GM21786 (cell line): ENCODE measurements at regions not wholly inside any gene's neighbourhood (a gene's known extent, or its start where the extent isn't known, plus 50 kb on each side); places are given as distances from the start of the nearest gene placed in this dataset.
"Not testable (repeated sequence)": the region's sequence is repeated elsewhere in the genome, so short reads cannot be mapped to it uniquely, and the experiment has no call there.

Experiments used
- ATAC-seq: cut with Tn5 transposase; IDR thresholded peaks from one replicate; pipeline ENCODE4 v1.9.1; 2021; ENCODE audit not compliant: unreplicated experiment

DNA sequence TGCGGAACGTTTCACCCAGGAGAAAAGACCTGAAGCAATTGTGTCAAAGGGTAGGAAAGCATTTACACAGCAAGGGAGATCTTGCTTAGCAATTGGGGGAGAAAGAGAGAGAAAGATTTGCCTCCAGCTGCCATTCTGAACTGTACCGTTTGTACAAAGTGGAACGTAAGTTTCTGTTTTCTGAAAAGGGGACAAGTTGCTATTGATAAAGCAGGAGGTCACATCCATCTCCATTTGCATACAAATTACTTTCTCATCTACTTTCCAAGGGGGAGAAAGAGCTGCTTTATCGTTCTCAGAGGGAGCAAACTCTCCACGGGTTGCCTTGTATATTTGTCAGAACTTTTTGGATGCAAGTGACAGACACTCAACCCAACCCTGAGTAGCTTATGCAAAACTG, 92.0 kb upstream of the CARD11 start:
- ATAC-seq, result no peak

DNA sequence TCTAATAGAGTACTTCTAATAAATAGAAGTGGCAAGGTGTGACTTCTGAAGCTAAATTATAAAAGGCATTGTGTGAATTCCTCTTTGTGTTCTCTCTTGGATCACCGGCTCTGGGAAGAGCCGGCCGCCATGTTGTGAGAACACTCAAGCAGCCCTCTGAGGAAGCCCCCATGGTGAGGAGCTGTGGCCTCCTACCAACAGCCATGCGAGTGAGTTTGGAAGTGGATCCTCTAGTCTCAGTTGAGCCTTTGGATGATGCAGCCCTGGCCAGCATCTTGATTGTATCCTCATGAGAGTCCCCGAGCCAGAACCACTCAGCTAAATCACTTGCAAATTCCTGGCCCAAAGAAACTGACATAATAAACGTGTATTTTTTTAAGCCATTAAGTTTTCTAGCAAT, 94.5 kb upstream of the CARD11 start:
- no peak for ATAC-seq

DNA sequence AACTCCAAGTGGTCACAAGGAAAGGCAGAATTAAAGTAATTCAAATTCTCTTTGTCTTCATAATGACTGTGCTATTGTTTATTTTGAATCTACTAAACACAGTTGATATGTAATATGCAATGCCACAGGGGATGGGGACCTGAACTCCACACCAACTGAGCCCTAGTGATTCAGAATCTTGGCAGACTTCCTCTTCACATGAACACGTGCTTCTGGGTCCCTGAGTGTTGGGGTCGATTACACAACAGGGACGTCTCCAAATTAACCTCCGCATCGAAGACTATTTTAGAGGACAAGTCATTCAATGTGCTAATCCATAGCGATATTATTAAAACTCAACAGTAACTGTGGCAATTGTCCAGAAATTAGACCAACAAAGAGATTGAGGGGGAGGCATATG, 95.3 kb upstream of the CARD11 start:
- no peak for ATAC-seq

DNA sequence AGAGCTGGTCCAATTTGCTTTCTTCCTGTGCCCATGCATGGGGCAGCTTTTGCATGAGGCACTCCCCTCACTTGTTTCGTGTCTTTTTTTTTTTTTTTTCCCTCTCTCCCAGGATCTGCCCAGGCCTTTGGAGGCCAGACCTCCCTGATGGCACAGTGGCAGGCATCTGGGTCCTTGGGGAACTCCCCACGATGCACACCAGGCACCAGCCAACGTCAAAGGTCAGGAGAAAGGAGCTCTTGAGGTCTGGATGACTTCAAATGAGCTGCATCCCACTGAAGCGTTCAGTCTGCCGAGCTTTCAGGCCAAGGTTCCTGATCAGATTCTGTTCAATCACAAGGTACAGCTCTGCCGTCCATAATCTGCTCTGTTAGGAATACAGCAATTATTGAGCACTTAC, 97.2 kb upstream of the CARD11 start:
- no peak for ATAC-seq

DNA sequence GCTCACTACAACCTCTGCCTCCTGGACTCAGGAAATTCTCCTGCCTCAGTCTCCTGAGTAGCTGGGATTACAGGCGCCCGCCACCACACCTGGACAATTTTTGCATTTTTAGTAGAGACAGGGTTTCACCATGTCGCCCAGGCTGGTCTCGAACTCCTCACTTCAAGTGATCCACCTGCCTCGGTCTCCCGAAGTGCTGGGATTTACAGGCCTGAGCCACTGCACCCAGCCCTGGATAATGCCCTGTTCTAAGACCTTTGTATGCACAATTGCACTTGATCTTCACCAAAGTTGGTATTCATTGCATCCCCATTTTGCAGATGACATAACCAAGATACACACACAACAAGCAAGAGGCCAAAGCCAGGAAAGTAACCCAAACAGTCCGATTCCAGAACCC, 97.7 kb upstream of the CARD11 start:
- no peak for ATAC-seq

DNA sequence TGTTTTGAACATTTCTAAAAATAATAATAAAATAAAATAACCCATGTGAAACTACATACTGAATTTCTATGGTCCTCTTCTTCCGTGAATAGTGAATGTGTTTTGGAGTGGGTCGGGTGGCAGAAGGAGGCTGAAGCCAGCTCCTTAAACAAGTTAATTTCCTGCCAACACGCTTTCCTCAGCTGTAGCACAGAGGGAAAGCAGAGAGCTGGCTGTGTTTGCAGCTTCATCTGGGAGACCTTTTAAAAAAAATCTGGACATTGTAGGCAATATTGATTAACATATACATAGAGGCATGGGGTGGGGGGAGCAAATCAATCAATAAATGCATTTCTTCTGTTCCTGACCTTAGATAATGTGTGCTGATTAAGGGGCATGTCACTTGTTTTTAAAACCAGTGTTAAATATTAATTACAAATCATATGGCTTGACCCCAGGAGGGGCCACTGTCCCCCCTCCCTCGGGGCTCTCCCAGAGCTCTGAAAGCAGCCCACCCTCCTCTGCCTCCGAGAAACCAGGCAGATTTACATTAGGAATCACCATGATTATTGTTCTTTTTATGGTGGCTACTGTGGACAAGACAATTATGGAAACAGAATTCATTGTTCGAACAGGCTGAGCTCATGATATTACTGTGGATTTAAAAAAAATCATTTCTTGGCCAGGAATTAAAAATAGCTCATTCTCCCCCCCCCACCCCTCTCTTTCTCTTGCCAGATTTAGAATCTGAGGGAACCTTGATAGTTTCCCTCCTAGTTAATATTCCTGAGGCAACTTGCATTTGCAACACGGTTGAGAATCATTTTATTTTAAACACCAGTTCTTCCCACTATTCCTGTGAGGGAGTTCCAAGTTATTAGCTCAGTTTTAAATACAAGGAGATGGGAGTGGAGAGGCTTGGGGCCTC, 100.5 kb upstream of the CARD11 start:
- ATAC-seq, result no peak

DNA sequence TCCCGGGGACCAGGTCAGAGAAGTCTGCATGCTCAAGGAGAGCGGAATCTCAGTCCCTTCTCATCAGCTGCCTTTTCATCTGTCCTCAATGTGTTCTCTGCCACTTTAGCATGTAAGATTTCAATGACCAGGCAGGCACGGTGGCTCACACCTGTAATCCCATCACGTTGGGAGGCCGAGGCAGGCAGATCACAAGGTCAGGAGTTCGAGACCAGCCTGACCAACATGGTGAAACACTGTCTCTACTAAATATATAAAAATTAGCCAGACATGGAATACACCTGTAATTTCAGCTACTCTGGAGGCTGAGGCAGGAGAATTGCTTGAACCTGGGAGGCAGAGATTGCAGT, 101.1 kb upstream of the CARD11 start:
- ATAC-seq, result not testable (repeated sequence)

DNA sequence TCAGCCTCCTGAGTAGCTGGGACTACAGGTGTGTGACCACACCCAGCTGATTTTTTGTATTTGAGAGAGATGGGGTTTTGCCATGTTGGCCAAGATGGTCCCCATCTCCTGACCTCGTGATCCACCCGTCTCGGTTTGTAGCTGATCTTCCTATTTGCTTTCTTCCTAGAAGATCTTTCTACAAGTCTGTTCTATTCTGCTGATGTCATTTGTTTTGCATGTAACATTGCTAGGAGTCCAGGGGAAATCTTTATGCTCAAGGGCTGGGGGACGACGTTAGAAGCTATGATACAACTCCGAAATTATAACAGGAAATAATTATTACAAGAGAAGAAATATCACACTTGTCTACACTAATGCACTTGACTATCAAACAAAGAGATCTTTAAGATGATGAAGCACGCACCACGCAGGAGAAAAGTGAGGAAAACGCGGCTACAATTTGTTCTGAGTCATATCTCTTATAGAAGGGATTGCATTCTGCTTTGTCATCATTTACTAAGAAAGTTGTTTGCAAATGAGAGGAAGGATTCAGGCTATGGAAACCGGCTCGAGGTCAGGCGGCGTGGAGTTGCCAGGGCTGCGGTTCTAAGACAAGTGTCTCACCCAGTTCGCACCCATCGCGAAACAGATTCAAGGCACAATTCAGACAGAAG, 103.0 kb upstream of the CARD11 start:
- no peak for ATAC-seq

DNA sequence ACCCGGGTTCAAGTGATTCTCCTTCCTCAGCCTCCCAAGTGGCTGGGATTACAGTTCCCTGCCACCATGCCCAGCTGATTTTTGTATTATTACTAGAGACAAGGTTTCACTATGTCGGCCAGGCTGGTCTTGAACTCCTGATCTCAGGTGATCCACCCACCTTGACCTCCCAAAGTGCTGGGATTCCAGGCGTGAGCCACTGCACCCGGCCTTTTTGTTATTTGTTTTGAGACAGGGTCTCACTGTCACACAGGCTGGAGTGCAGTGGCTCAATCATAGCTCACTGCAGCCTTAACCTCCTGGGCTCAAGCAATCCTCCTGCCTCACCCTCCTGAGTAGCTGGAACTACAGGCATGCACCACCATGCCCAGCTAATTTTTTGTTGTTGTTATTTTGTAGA, 104.8 kb upstream of the CARD11 start:
- ATAC-seq, result not testable (repeated sequence)

DNA sequence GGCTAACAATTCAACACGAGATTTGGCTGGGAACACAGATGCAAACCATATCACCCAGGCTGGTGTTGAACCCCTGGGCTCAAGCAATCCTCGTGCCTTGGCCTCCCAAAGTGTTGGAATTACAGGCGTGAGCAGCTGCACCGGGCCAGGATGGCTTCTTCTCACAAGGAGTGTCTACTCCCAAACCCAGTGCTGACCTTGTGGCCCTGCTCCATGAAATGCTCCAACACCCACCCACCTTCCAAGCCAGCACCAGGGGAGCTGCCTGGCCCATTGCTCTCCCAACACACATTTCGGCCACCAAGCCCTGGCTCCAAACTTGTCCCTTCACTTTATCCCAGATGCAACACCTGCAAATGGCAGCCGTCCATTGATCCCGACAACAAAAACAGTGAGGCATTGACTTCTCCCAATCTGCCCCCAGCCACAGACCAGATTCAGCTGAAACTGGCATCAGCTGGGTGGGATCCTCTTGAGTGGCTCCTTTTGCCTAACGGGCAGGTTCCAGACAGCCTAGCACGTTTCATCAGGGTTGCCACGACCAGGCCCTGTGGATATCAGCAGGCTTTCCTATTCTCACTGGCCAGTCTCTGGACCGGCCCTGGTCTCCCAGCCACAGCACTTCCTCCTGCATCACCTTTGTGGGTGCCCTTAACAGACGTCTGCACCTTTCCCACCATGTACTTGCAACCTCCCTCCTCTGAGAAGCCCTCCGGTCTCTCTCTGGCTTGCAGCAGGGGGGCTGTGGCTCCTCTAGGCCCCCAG, 105.7 kb upstream of the CARD11 start:
- ATAC-seq, result no peak

DNA sequence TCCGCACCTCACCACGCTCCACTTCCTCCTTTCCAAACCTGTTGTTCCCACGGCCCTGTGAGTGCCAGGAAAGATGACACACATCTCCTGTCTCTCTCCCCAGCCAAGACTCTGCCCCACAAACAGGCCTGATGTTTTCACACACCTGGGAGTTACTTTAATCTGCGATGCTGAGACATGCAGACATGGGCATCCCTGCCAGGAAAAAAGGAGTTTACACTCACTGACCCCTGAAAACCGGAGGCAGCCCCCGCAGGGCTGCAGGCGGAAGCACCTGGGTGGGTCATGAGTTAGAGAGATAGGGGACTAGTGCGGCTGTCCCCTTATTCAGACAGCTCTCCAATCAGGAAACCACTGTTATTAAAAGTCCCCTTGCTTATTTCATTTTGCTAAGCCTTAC, 106.4 kb upstream of the CARD11 start:
- ATAC-seq, result no peak

DNA sequence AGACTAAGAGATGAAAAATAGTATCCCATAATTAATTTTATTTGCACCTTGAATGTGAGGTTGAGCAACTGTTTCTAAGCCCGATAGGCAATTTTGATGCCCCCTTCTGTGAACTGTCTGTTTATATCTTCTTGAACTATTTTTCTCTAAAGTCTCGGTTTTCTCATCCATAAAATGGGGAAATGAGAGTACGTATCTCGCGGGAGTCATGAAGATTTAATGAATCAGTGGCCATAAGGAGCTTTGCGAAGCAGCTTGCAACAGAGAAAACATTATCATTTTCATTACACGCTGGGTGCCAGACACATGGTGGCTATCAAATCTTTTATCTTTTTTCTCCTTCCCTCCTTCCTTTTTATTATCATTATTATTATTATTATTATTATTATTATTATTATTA, 108.1 kb upstream of the CARD11 start:
- no peak for ATAC-seq

DNA sequence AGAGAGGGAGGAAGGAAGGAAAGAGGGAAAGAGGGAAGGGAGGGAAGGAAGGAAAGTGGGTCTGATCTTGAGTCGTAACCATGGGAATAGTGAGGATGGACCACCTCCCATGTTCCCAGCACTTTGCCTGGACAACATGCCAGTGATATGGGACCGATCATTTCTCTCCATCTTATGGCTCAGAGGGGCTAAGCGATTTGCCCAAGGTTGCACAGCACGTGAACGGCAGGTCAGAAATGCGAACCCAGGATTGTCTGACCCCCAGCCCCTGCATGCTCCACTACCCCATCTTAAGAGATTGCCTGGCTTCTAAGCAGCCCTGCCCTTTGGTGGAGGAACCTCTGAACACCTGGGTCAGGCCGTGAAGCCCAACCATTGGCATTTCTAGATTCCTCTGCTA, 109.0 kb upstream of the CARD11 start:
- no peak for ATAC-seq

DNA sequence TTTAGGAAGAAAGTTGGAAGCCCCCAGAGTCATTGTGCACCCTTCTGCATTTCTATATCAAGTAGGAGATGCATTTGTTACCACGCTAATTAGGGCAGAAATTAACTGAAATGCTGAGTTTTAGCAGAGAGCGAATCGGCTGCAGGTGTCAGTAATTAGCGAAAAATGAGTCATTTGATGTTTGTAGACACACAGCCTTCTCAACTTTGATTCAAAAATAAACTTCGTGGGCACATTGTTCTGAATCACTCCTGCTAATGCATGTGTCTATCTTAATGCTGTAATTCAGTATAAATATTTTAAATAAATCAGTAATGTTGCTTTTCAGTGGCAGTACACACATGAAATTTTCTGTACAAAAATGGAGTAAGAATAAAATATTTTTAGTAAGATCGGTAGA, 109.5 kb upstream of the CARD11 start:
- ATAC-seq, result no peak

DNA sequence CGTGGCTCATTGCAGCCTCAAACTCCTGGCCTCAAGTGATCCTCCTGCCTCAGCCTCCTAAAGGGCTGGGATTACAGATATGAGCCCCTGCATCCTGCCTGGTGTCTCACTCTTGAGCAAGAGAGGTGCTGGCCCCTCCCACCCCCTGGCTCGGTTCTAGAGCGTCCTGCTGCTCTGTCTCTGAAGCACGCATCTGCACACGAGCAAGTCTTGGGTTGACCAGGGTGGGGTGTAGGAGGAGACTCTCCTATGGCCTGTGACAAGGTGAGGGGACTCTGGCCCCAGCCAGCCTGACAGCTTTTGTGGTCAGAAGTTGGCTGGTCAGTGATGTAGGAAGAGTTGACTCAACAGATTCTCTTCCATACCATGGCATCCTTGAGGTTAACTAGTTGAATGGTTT, 110.7 kb upstream of the CARD11 start:
- ATAC-seq, result no peak

DNA sequence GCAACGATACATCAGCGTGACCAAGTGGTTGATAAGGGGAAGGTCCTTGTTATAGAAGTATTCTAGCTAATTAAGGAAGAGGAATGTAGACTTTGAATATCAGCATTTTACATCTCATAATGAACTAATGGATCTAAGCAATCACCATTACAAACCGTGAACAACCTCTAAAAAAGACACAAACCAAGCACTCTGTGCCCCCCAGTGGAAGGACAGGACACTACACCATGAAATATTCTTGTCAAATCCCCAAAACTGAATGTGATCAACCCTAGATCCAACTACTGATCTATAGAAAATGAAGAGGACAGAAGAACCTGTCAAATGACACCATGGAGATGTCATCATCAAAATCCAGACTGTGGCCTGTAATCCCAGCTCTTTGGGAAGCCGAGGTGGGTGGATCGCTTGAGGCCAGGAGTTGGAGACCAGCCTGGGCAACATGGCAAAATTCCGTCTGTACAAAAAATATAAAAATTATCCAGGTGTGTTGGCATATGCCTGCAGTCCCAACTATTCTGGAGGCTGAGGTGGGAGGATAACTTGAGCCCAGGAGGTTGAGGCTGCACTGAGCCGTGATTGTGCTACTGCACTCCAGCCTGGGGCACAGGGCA, 111.3 kb upstream of the CARD11 start:
- no peak for ATAC-seq

DNA sequence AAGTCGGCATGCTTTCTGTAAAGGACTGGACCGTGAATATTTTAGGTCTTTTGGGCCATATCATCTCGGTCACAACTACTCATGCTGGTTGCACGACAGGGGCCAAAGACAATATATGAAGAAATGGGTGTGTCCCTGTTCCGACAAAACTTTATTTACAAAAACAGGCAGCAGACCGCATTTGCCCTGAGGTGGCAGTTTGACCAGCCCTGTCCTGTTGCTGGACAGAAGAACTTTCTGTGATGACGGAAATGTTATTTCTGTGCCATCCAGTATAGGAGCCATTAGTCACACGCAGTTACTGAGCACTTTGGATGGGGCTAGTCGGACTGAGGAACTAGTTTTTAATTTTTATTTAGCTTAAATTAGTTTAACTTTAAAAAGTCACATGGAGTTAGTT, 112.8 kb upstream of the CARD11 start:
- no peak for ATAC-seq

DNA sequence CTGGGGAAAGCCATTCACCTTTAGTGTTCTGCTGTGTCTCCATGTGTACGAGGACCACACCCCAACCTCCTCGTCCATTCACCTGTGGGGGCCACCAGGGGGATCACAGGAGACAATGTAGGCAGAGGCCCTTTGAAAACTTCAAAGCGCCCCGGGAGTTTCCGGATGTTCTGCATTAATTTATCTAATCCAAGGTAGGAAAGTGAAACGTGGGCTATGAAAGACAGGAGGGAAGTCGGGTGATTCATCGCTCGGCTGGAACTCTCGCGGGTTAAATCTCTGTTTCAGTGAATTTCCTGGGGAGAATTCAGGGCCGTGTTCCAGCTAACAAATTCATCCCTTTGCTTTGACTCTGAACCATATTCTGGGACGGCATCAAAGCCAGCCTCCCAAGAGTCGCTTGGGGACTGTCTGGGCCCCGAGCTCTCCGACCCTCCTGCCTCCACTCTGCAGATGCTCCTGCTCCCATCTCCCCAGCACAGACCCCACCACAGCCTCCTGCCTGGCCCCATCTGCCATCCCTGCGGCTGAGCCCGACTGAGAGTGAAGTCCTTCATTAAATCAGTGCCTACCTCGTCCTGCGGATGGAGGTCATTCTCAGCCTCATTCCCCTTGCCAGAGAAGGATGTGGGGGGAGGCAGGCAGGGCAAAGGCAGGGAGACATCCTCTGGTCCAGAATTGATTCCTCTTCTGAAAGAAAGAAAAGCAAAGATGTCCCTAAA, 114.1 kb upstream of the CARD11 start:
- ATAC-seq, result no peak

DNA sequence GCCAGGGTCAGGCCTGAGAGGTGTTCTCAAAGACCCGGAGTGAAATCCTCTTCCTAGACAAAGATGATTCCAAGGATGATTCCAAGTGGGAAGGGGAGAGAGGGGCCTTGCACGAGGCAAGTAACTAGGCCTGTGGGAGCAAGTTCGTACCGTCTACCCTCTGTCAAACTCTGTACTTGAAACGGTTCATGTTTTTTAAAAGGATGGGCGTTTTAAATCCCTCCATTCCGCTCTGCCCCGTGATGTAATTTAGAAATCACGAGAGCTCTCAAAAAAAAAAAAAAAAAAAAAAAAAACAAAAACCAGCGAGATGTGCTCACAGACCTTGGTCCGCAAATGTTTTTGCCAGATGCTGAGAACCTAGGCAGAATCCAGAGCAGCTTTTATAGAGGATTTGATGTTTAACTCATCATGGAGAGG, 114.7 kb upstream of the CARD11 start:
- ATAC-seq, result no peak

DNA sequence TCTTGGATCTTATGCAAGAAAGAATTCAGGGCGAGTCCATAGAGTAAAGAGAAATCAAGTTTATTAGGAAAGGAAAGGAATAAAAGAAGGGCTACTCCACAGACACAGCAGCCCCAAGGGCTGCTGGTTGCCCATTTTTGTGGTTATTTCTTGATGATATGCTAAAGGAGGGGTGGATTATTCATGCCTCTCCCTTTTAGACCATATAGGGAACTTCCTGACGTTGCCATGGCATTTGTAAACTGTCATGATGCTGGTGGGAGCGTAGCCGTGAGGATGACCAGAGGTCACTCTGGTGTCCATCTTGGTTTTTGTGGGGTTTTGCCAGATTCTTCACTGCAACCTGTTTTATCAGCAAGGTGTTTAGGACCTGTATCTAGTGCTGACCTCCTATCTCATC, 115.4 kb upstream of the CARD11 start:
- ATAC-seq, result no peak

DNA sequence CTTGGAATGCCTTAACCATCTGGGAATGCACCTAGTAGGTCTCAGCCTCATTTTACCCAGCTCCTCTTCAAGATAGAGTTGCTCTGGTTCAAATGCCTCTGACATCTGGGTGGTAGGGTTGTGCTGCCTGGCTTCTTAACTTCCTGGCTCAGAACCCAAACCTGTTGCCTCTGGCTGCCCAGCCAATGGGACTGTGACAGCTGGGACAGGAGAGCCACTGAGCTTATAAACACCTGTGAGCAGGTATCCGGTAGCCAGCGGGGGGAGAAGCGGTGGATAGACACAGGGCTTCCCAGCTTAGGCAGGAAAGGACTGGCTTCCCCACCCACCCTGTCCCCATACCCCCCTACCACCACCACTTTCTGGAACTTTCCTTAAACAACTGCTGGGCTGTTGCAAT, 115.8 kb upstream of the CARD11 start:
- ATAC-seq, result no peak
